A549 (cell line): ENCODE measurements at regions not wholly inside any gene's neighbourhood (a gene's known extent, or its start where the extent isn't known, plus 50 kb on each side); places are given as distances from the start of the nearest gene placed in this dataset.

Source experiments
- ATAC-seq, 2 experiments: fragments of 200-7000 bp in 1 of 2; fragments of >200 bp in 1 of 2; cut with Nextera tagmentation in 1 of 2; cut with Tn5 transposase in 1 of 2; 3 replicates each; pipeline versions ENCODE4 v1.8.0 to v1.9.1; 2018 to 2020; ENCODE audit warnings: mild to moderate bottlenecking in 1 of 2, moderate library complexity in 1 of 2
- CTCF ChIA-PET: fragments of 300-600 bp; sonication (Branson Sonifier 250); formaldehyde crosslinking; extraction: SDS; loops from one replicate; lab custom pipeline; 2021; ENCODE audit warnings: antibody characterized with exemption, inconsistent platforms; lab: Yijun Ruan, JAX
- POLR2A ChIA-PET: fragments of 350-600 bp; formaldehyde crosslinking; extraction: SDS; loops from one replicate; lab custom pipeline; 2021; ENCODE audit warnings: antibody characterized with exemption, inconsistent platforms; lab: Yijun Ruan, JAX
- DNase-seq, 2 experiments: peaks; one replicate each; pipeline versions ENCODE4 v3.0.0 to v3.0.0-alpha.2; 2011 to 2016; ENCODE audit warnings: low read depth in 1 of 2, low spot score in 1 of 2
- FAIRE-seq: peaks from 2 replicates; lab custom pipeline; 2011; peaks lifted over from hg19 to GRCh38; lab: Jason Lieb, UNC
- H3K27ac ChIP-seq, 2 experiments: fragments of >200 bp; sonication (Bioruptor Twin); formaldehyde crosslinking; 3 replicates each; pipeline ENCODE4 v1.5.1; 2016 to 2017
- H3K4me1 ChIP-seq: fragments of >200 bp; sonication (Bioruptor Twin); formaldehyde crosslinking; 3 replicates; pipeline ENCODE4 v1.6.1; 2016
- H3K4me2 ChIP-seq: fragments of >200 bp; sonication (Bioruptor Twin); formaldehyde crosslinking; 3 replicates; pipeline ENCODE4 v1.6.1; 2016
- H3K4me3 ChIP-seq: fragments of >200 bp; sonication (Bioruptor Twin); formaldehyde crosslinking; 3 replicates; pipeline ENCODE4 v1.5.1; 2016
- H3K9me3 ChIP-seq: fragments of >200 bp; sonication (Bioruptor Twin); formaldehyde crosslinking; 3 replicates; pipeline ENCODE4 v1.6.1; 2016
- CHD4 ChIP-seq: fragments of 200-600 bp; sonication (generic); IDR thresholded peaks from 2 replicates; pipeline ENCODE4 v1.6.1; 2016; ENCODE audit warnings: antibody characterized with exemption, mild to moderate bottlenecking, borderline replicate concordance
- ESRRA ChIP-seq: fragments of 150-350 bp; IDR thresholded peaks from 2 replicates; pipeline ENCODE4 v1.6.1; 2014; ENCODE audit warnings: mild to moderate bottlenecking, low read length, borderline replicate concordance
- GATA3 ChIP-seq: IDR thresholded peaks from 2 replicates; pipeline ENCODE4 v1.6.1; 2012; ENCODE audit warnings: borderline replicate concordance
- HEYL ChIP-seq: fragments of 250-450 bp; sonication (Bioruptor Pico); IDR thresholded peaks from 2 replicates; pipeline ENCODE4 v1.8.0; 2021; ENCODE audit warnings: mild to moderate bottlenecking, moderate library complexity
- HOXA7 ChIP-seq: fragments of 250-450 bp; sonication (Bioruptor Pico); IDR thresholded peaks from 2 replicates; pipeline ENCODE4 v1.5.0; 2020; ENCODE audit warnings: mild to moderate bottlenecking, moderate library complexity
- HOXB5 ChIP-seq: fragments of 250-450 bp; sonication (Bioruptor Pico); IDR thresholded peaks from 2 replicates; pipeline ENCODE4 v1.5.0; 2020; ENCODE audit warnings: mild to moderate bottlenecking, moderate library complexity
- JUNB ChIP-seq: fragments of >200 bp; sonication (Bioruptor Twin); formaldehyde crosslinking; IDR thresholded peaks from 2 replicates; pipeline ENCODE4 v1.6.1; 2016
- KDM1A ChIP-seq: fragments of 200-600 bp; sonication (generic); IDR thresholded peaks from 2 replicates; pipeline ENCODE4 v1.6.1; 2016; ENCODE audit warnings: low read depth, mild to moderate bottlenecking
- MAZ ChIP-seq: fragments of 150-350 bp; IDR thresholded peaks from 2 replicates; pipeline ENCODE4 v1.6.1; 2014; ENCODE audit warnings: antibody characterized with exemption, low read depth, low read length, borderline replicate concordance
- MYC ChIP-seq: IDR thresholded peaks from 2 replicates; pipeline ENCODE4 v1.6.1; 2012; ENCODE audit warnings: mild to moderate bottlenecking, inconsistent platforms, low read length, improper control_type of control experiment, borderline replicate concordance
- NFE2L2 ChIP-seq: fragments of 150-350 bp; conservative IDR thresholded peaks from 2 replicates; pipeline ENCODE4 v1.6.1; 2014; ENCODE audit warnings: low read length
- NPAS2 ChIP-seq: fragments of 250-450 bp; sonication (Bioruptor Pico); IDR thresholded peaks from 2 replicates; pipeline ENCODE4 v1.8.0; 2022; ENCODE audit warnings: mild to moderate bottlenecking, moderate library complexity, borderline replicate concordance
- PHF8 ChIP-seq: fragments of 200-600 bp; sonication (generic); IDR thresholded peaks from 2 replicates; pipeline ENCODE4 v1.6.1; 2016; ENCODE audit warnings: low read depth, mild to moderate bottlenecking, antibody characterized with exemption, moderate library complexity, borderline replicate concordance
- POLR2A ChIP-seq: IDR thresholded peaks from 2 replicates; pipeline ENCODE4 v1.6.1; 2012; ENCODE audit warnings: mild to moderate bottlenecking, low read length
- ZFP36 ChIP-seq: fragments of 450-650 bp; IDR thresholded peaks from 2 replicates; pipeline ENCODE4 v1.6.1; 2014; ENCODE audit warnings: borderline replicate concordance; ENCODE audit not compliant: partially characterized antibody
- WGBS: methylation state at CpG from one replicate; pipeline ENCODE4 v1.1.6; 2017; ENCODE audit errors: missing lambda C conversion rate; 5-methylcytosine and 5-hydroxymethylcytosine counted together
- TF ChIP-seq, protein P1 (sequence below): fragments of >200 bp; sonication (Bioruptor Twin); formaldehyde crosslinking; IDR thresholded peaks from 3 replicates; pipeline ENCODE4 v1.6.1; 2016
- TF ChIP-seq, protein P2 (sequence below): fragments of >200 bp; sonication (Bioruptor Twin); formaldehyde crosslinking; IDR thresholded peaks from 2 replicates; pipeline ENCODE4 v1.6.1; 2016
- TF ChIP-seq, protein P3 (sequence below): IDR thresholded peaks from 2 replicates; pipeline ENCODE4 v1.6.1; 2012; ENCODE audit warnings: low read depth, borderline replicate concordance
- TF ChIP-seq, protein P4 (sequence below): fragments of 250-450 bp; sonication (Bioruptor Pico); IDR thresholded peaks from 2 replicates; pipeline ENCODE4 v1.5.0; 2021; ENCODE audit warnings: mild to moderate bottlenecking, moderate library complexity, borderline replicate concordance

DNA sequence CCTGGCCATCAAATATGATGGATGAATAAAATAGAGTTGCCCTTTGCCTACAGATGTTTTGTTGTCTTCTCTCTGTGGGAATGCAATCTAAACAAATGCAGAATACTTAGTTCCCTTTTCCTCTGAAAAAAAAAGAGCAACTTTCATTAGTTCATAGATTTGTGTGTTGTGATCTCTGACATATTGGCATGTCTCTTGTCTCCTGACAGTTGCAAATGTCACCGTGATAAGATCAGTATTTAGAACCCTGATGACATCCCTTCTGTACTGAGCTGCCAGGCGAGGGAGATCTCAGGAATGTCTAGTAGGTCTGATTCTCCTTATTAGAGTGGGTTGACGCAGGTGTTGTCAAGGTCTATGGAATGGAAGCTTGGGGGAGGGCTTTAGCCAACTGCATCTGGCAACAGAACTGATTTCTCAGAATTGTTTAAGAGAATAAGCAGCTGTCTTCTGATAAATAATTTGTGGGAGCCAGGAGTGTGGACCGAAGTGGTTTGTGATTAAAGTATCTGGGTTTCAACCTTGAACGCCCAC is 130.4 kb downstream of the GALR1 start:
- ChIA-PET POLR2A (no interaction called here), CTCF (no interaction called here)
- ATAC-seq, result no peak
- Histone ChIP-seq H3K4me1 (no peaks in the 10 kb centered on the region), H3K9me3 (no peaks in the 10 kb centered on the region), H3K4me2 (no peak overlapping the region), H3K27ac (no peak overlapping the region), H3K4me3 (no peak overlapping the region)
- TF ChIP-seq HOXB5 (CRISPR knock-in tag) (no peak), MYC (no peak), ESRRA (no peak), GATA3 (no peak)
- DNase-seq, result no peak
- no peak for FAIRE-seq
- WGBS, result 0% methylated on average over 5 of the region's 5 CpGs

DNA sequence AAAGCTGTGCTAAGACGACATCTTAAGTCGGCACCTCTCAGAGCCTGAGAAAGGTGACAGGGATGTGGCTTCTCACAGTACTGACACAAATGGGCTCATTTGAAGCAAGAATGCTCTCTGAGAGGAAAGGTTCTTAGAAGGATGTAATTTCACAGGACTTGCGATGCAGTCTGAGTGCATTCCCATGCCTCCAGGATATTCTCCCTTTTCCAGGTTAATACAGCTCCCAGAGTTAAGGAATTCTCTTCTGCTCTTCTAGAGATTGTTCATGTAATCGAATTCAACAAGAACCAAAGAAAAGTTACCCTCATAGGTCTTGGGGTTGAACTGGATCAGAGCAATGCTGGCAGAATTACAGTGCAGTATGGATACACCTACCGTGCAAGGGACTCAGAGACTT is 131.0 kb downstream of the GALR1 start:
- no peaks in the 10 kb centered on the region for H3K9me3 ChIP-seq
- DNase-seq, result no peak
- ChIA-PET CTCF (no interaction called here), POLR2A (no interaction called here)
- WGBS, result 8% methylated on average over 5 of the region's 5 CpGs
- H3K4me3 ChIP-seq, result no peak overlapping the region
- no peaks in the 10 kb centered on the region for H3K4me1 ChIP-seq
- ATAC-seq, result no peak
- no peak for FAIRE-seq
- H3K4me2 ChIP-seq, result no peak overlapping the region
- TF ChIP-seq ZFP36, result no peak
- no peak for TF ChIP-seq POLR2A
- TF ChIP-seq HOXA7 (CRISPR knock-in tag), result no peak
- no peak for TF ChIP-seq NPAS2 (CRISPR knock-in tag)
- TF ChIP-seq PHF8, result no peak
- TF ChIP-seq, protein P1, sequence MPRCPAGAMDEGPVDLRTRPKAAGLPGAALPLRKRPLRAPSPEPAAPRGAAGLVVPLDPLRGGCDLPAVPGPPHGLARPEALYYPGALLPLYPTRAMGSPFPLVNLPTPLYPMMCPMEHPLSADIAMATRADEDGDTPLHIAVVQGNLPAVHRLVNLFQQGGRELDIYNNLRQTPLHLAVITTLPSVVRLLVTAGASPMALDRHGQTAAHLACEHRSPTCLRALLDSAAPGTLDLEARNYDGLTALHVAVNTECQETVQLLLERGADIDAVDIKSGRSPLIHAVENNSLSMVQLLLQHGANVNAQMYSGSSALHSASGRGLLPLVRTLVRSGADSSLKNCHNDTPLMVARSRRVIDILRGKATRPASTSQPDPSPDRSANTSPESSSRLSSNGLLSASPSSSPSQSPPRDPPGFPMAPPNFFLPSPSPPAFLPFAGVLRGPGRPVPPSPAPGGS, result no peak
- TF ChIP-seq NFE2L2, result no peak
- no peak for TF ChIP-seq MAZ
- TF ChIP-seq, protein P2, sequence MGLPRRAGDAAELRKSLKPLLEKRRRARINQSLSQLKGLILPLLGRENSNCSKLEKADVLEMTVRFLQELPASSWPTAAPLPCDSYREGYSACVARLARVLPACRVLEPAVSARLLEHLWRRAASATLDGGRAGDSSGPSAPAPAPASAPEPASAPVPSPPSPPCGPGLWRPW, result no peak
- no peak for TF ChIP-seq HOXB5 (CRISPR knock-in tag)
- no peak for TF ChIP-seq KDM1A
- TF ChIP-seq JUNB, result no peak
- TF ChIP-seq, protein P3, sequence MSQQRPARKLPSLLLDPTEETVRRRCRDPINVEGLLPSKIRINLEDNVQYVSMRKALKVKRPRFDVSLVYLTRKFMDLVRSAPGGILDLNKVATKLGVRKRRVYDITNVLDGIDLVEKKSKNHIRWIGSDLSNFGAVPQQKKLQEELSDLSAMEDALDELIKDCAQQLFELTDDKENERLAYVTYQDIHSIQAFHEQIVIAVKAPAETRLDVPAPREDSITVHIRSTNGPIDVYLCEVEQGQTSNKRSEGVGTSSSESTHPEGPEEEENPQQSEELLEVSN, result no peak
- TF ChIP-seq HEYL (CRISPR knock-in tag), result no peak
- TF ChIP-seq, protein P4, sequence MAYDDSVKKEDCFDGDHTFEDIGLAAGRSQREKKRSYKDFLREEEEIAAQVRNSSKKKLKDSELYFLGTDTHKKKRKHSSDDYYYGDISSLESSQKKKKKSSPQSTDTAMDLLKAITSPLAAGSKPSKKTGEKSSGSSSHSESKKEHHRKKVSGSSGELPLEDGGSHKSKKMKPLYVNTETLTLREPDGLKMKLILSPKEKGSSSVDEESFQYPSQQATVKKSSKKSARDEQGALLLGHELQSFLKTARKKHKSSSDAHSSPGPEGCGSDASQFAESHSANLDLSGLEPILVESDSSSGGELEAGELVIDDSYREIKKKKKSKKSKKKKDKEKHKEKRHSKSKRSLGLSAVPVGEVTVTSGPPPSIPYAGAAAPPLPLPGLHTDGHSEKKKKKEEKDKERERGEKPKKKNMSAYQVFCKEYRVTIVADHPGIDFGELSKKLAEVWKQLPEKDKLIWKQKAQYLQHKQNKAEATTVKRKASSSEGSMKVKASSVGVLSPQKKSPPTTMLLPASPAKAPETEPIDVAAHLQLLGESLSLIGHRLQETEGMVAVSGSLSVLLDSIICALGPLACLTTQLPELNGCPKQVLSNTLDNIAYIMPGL (CRISPR knock-in tag), result no peak
- TF ChIP-seq, all 56 proteins: peak for 0
- H3K27ac ChIP-seq, result no peak overlapping the region

DNA sequence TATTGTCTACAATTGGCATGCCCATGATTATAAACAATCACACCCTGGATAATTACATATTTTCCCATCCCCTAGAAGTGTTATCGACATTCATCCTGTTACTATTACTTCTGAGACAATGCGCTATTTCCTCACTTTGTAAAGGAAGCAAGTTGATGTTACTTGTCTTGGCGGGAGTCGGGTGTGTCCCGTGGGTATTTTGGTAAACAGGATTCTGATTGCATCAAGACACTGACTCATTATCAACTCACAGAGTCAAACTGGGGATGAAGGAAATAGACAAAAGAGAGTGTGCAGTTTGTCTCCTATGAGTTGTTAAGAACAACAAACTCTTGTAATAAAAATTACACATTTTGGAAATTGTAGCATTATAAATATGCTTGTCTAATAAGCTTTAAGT is 142.7 kb downstream of the GALR1 start:
- ATAC-seq (no peak), FAIRE-seq (no peak), DNase-seq (peak in 1 of 2 experiments; percentile 4)
- ChIA-PET POLR2A (no interaction called here), CTCF (no interaction called here)
- Histone ChIP-seq H3K4me3 (no peak overlapping the region), H3K9me3 (no peaks in the 10 kb centered on the region; the same call in 2 of the 3 replicates), H3K27ac (no peak overlapping the region), H3K4me1 (no peaks in the 10 kb centered on the region), H3K4me2 (no peak overlapping the region)
- 25% methylated on average over 5 of the region's 5 CpGs for WGBS
- TF ChIP-seq CHD4 (no peak), ESRRA (no peak)
